Tibial nerve (tissue), 4 donors: ENCODE measurements at regions not wholly inside any gene's neighbourhood (a gene's known extent, or its start where the extent isn't known, plus 50 kb on each side); places are given as distances from the start of the nearest gene placed in this dataset.

Source experiments
- DNase-seq, 2 donors: peaks; one replicate each; pipeline ENCODE4 v3.0.0-alpha.2; 2019; ENCODE audit warnings: low spot score in 2 of 2
- H3K27ac ChIP-seq, 4 donors: fragments of 200-600 bp; sonication (generic) in 3 of 4; one replicate each; pipeline ENCODE4 v1.5.1; 2017 to 2019; ENCODE audit warnings: mild to moderate bottlenecking in 1 of 4
- H3K27me3 ChIP-seq, 2 donors: fragments of 200-600 bp; sonication (generic) in 1 of 2; one replicate each; pipeline versions ENCODE4 v1.5.1 to v1.6.0; 2017 to 2019
- H3K36me3 ChIP-seq, 3 donors: fragments of 200-600 bp; sonication (generic); one replicate each; pipeline ENCODE4 v1.5.1; 2018 to 2019
- H3K4me1 ChIP-seq, 4 donors: fragments of 200-600 bp; sonication (generic) in 3 of 4; one replicate each; pipeline ENCODE4 v1.5.1; 2017 to 2019
- H3K4me3 ChIP-seq, 4 donors: fragments of 200-600 bp; sonication (generic) in 3 of 4; one replicate each; pipeline ENCODE4 v1.5.1; 2017 to 2019; ENCODE audit warnings: mild to moderate bottlenecking in 1 of 4, moderate library complexity in 1 of 4
- H3K9me3 ChIP-seq, 4 donors: fragments of 200-600 bp; sonication (generic) in 3 of 4; one replicate each; pipeline ENCODE4 v1.5.1; 2017 to 2019
- CTCF ChIP-seq, 5 experiments: fragments of 200-600 bp in 3 of 5; fragments of 450-650 bp in 2 of 5; sonication (generic) in 3 of 5; IDR thresholded peaks; one replicate each; pipeline ENCODE4 v1.5.1; 2016 to 2019; ENCODE audit warnings: antibody characterized with exemption in 5 of 5, mild to moderate bottlenecking in 3 of 5, moderate library complexity in 2 of 5
- EP300 ChIP-seq, 2 donors: sonication (generic); formaldehyde crosslinking; IDR thresholded peaks; one replicate each; pipeline ENCODE4 v1.6.1; 2017; ENCODE audit warnings: antibody characterized with exemption in 2 of 2, mild to moderate bottlenecking in 1 of 2
- POLR2A ChIP-seq, 2 donors: fragments of 450-650 bp; IDR thresholded peaks; one replicate each; pipeline ENCODE4 v1.6.1; 2017; ENCODE audit warnings: antibody characterized with exemption in 2 of 2, mild to moderate bottlenecking in 2 of 2, moderate library complexity in 2 of 2
- WGBS, 2 donors: methylation state at CpG; one replicate each; pipeline ENCODE4 v1.1.5; 2018; 5-methylcytosine and 5-hydroxymethylcytosine counted together

- peaks cover 0 to 21% (median 0%) of the 10 kb centered on the region in 4 donors for H3K9me3 ChIP-seq
- H3K4me3 ChIP-seq, result no peak overlapping the region
- WGBS, 2 donors, result 44 to 47% methylated on average over 3 of the region's 3 CpGs
- DNase-seq, result no peak
- TF ChIP-seq EP300 (IDR thresholded peaks at IDR 0.05) (no peak), CTCF (IDR thresholded peaks at IDR 0.05) (no peak), POLR2A (IDR thresholded peaks at IDR 0.05) (no peak)
- no peaks in the 10 kb centered on the region for H3K4me1 ChIP-seq
- no peaks in the 10 kb centered on the region for H3K36me3 ChIP-seq
- no peak overlapping the region for H3K27ac ChIP-seq
- H3K27me3 ChIP-seq, result no peaks in the 10 kb centered on the region
Measured at GRCh38 chr3:55247666-55248065, 239.4 kb downstream of the WNT5A start.

- H3K27me3 ChIP-seq, result no peaks in the 10 kb centered on the region
- no peaks in the 10 kb centered on the region for H3K36me3 ChIP-seq
- H3K4me3 ChIP-seq, result no peak overlapping the region
- 45 to 46% methylated on average over 5 of the region's 5 CpGs for WGBS, 2 donors
- no peak overlapping the region for H3K27ac ChIP-seq
- H3K4me1 ChIP-seq, result no peaks in the 10 kb centered on the region
- TF ChIP-seq POLR2A (IDR thresholded peaks at IDR 0.05), result no peak
- TF ChIP-seq EP300 (IDR thresholded peaks at IDR 0.05), result no peak
- TF ChIP-seq CTCF (IDR thresholded peaks at IDR 0.05), result no peak
- peaks cover 0 to 21% (median 0%) of the 10 kb centered on the region in 4 donors for H3K9me3 ChIP-seq
- no peak for DNase-seq
Measured at GRCh38 chr3:55246033-55246432, 241.1 kb downstream of the WNT5A start.

GRCh38 chr3:55245351-55245750, 241.8 kb downstream of the WNT5A start:
- Histone ChIP-seq H3K36me3 (no peaks in the 10 kb centered on the region), H3K4me3 (no peak overlapping the region), H3K27me3 (no peaks in the 10 kb centered on the region), H3K4me1 (no peaks in the 10 kb centered on the region), H3K9me3 (peaks cover 0 to 21% (median 0%) of the 10 kb centered on the region in 4 donors), H3K27ac (no peak overlapping the region)
- WGBS, 2 donors, result 51 to 63% methylated on average over 2 of the region's 2 CpGs
- DNase-seq, result no peak
- TF ChIP-seq EP300 (IDR thresholded peaks at IDR 0.05) (no peak), CTCF (IDR thresholded peaks at IDR 0.05) (no peak), POLR2A (IDR thresholded peaks at IDR 0.05) (no peak)

- no peaks in the 10 kb centered on the region for H3K36me3 ChIP-seq
- no peak overlapping the region for H3K4me3 ChIP-seq
- no peak for DNase-seq
- no peaks in the 10 kb centered on the region for H3K4me1 ChIP-seq
- TF ChIP-seq POLR2A (IDR thresholded peaks at IDR 0.05) (no peak), CTCF (IDR thresholded peaks at IDR 0.05) (no peak), EP300 (IDR thresholded peaks at IDR 0.05) (no peak)
- H3K27me3 ChIP-seq, result no peaks in the 10 kb centered on the region
- peaks cover 0 to 10% (median 0%) of the 10 kb centered on the region in 4 donors for H3K9me3 ChIP-seq
- WGBS, 2 donors, result 80 to 87% methylated on average over 1 of the region's 1 CpG
- no peak overlapping the region for H3K27ac ChIP-seq
Measured at GRCh38 chr3:55244247-55244646, 242.9 kb downstream of the WNT5A start.

- H3K27me3 ChIP-seq, result no peaks in the 10 kb centered on the region
- no peak overlapping the region for H3K4me3 ChIP-seq
- WGBS, 2 donors, result 70 to 72% methylated on average over 9 of the region's 9 CpGs
- no peaks in the 10 kb centered on the region for H3K36me3 ChIP-seq
- H3K4me1 ChIP-seq, result no peaks in the 10 kb centered on the region
- H3K27ac ChIP-seq, result no peak overlapping the region
- peaks cover 0 to 4% (median 0%) of the 10 kb centered on the region in 4 donors for H3K9me3 ChIP-seq
- TF ChIP-seq POLR2A (IDR thresholded peaks at IDR 0.05), result no peak
- TF ChIP-seq CTCF (IDR thresholded peaks at IDR 0.05), result no peak
- TF ChIP-seq EP300 (IDR thresholded peaks at IDR 0.05), result no peak
- DNase-seq, result no peak
Measured at GRCh38 chr3:55243678-55244077, 243.4 kb downstream of the WNT5A start.
